T47D (cell line): ENCODE measurements at regions not wholly inside any gene's neighbourhood (a gene's known extent, or its start where the extent isn't known, plus 50 kb on each side); places are given as distances from the start of the nearest gene placed in this dataset.
A peak's percentile ranks its signal among the peaks of the same experiment; 100 is the strongest.

Experiments used
- DNase-seq, 2 experiments: peaks; one replicate each; pipeline versions ENCODE4 v3.0.0 to v3.0.0-alpha.2; 2011 to 2012; ENCODE audit warnings: low read depth in 1 of 2, low spot score in 1 of 2
- JUND ChIP-seq: IDR thresholded peaks from 2 replicates; pipeline ENCODE4 v1.6.1; 2012; ENCODE audit warnings: low read depth
- in situ Hi-C: cut with HindIII; loops from 2 replicates; pipeline ENCODE4 v1.10.0; 2016; ENCODE audit warnings: low sequenced_read_pairs, low pct_unique_long_range_greater_than_20kb

- DNase-seq = no peak
- in situ Hi-C loops = no loop called here
- TF ChIP-seq JUND = no peak
Measured at GRCh38 chr13:38204556-38204955, 145.1 kb upstream of the UFM1 start.

DNA sequence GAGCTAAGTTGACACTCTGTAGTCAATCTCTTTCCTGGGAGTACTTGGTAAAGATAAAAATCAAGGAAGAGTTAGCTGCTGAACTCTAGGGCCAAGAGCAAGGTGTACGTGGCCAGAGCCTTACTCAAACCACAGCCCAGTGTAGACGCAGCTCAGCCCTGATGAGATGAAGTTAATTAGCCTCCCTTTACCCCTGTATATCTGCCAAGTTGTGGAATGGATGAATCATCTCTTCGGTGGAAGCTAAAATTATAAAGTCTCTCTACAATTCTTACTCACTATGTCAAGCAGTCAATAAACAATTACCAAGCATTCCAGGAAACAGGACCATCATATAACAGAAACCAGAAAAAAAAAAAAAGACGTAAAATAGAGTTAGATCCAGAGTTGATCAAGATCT is 146.9 kb upstream of the UFM1 start:
- in situ Hi-C loops = no loop called here
- TF ChIP-seq JUND = no peak
- DNase-seq = no peak

GRCh38 chr13:38191016-38191415 is 158.6 kb upstream of the UFM1 start:
- in situ Hi-C loops = no loop called here
- no peak for DNase-seq
- no peak for TF ChIP-seq JUND

DNA sequence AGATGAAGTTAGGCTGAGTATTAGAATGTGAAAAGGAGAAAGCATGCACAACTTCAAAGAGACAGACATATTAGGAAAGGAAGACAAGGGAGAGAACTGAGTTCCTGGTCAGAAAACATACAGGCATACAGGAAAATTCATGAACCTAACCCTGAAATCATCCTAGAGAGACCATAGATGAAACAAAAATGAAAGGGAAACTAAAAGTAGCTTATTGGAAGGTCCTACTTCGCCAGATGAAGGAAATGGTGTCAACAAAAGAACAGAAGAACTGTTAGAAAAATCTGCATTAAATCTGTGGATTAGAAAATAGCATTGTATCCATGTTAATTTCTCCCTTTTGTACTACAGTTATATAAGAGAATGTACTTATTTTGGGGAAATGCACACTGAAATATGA is 169.0 kb upstream of the UFM1 start:
- no peak for DNase-seq
- no peak for TF ChIP-seq JUND
- in situ Hi-C loops = no loop called here

GRCh38 chr13:38180126-38180525 is 169.5 kb upstream of the UFM1 start:
- in situ Hi-C loops = no loop called here
- no peak for TF ChIP-seq JUND
- DNase-seq = no peak

GRCh38 chr13:38176664-38177063 is 173.0 kb upstream of the UFM1 start:
- in situ Hi-C loops = no loop called here
- no peak for TF ChIP-seq JUND
- DNase-seq = no peak

- in situ Hi-C loops = no loop called here
- DNase-seq = no peak
- no peak for TF ChIP-seq JUND
Measured at GRCh38 chr13:38173403-38173802, 176.2 kb upstream of the UFM1 start.

- no peak for DNase-seq
- in situ Hi-C loops = no loop called here
- no peak for TF ChIP-seq JUND
Measured at GRCh38 chr13:38167164-38167822, 182.4 kb upstream of the UFM1 start.

- no peak for DNase-seq
Measured at GRCh38 chr13:38166116-38166515, 183.5 kb upstream of the UFM1 start.

DNA sequence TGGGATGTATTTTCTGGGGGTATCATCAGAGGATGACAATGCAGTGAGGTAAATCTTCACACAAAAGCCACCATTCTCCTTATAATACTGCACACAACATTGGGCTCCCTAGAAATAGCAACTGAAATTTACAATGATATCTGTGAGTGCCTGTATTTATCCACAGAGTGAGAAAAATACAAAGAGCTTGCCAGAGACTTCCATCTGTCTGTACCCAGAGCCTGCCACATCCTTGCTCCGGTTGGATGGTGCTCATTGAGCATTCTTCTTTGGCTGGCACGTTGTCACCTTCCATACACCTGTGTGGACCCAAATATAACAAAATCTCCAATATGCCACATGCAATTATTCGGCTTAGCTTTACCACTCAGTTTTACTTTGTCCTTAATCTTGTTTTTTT is 189.5 kb upstream of the UFM1 start:
- no peak for DNase-seq
- no peak for TF ChIP-seq JUND
- in situ Hi-C loops = no loop called here

More at GRCh38 chr13:38166116-38166515, 183.5 kb upstream of the UFM1 start:
- in situ Hi-C loops = no loop called here
- TF ChIP-seq JUND = no peak

- no peak for TF ChIP-seq JUND
- in situ Hi-C loops = no loop called here
- no peak for DNase-seq
Measured at GRCh38 chr13:38159710-38160109, 189.9 kb upstream of the UFM1 start.

GRCh38 chr13:38147050-38147449 is 202.6 kb upstream of the UFM1 start:
- in situ Hi-C loops = no loop called here
- DNase-seq = peak in 1 of 2 experiments; percentile 1
- TF ChIP-seq JUND = no peak

- in situ Hi-C loops = no loop called here
- DNase-seq = no peak
- TF ChIP-seq JUND = no peak
Measured at GRCh38 chr13:38141792-38142191, 207.9 kb upstream of the UFM1 start.

DNA sequence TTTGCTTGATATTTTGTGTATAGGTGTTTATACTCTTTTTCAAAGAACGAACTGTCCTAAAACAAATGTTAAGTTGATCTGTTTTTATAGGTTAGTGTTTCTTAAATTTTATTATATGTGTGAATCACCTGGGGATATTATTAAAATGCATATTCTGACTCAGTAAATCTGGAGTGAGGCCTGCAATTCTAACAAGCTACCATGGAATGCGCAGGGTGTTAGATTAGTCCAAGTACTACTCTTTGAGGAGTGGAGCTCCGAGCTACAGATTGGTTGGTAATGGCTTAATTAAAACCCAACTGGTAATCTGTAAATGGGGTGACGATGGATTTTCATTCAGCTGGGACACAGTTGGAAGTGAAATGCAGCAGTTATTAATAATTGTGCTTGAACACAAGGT is 214.1 kb upstream of the UFM1 start:
- no peak for TF ChIP-seq JUND
- in situ Hi-C loops = no loop called here
- no peak for DNase-seq
